Hepatic stellate cell (primary cell): ENCODE measurements at regions not wholly inside any gene's neighbourhood (a gene's known extent, or its start where the extent isn't known, plus 50 kb on each side); places are given as distances from the start of the nearest gene placed in this dataset.

ENCODE experiments used
- DNase-seq: peaks from one replicate; pipeline ENCODE4 v3.0.0; 2011; ENCODE audit warnings: low spot score

GRCh38 chr12:118760623-118761022 lies 220.7 kb upstream of the SRRM4 start:
- DNase-seq = no peak

GRCh38 chr12:118763234-118763633 lies 218.1 kb upstream of the SRRM4 start:
- DNase-seq = no peak

GRCh38 chr12:118773956-118774723 lies 207.2 kb upstream of the SRRM4 start:
- no peak for DNase-seq

- DNase-seq = no peak
These were observed 203.8 kb upstream of the SRRM4 start for GRCh38 chr12:118777504-118777903.

- no peak for DNase-seq
These were observed 203.3 kb upstream of the SRRM4 start for GRCh38 chr12:118778077-118778476.

- no peak for DNase-seq
These were observed 200.4 kb upstream of the SRRM4 start for GRCh38 chr12:118780939-118781338.

- DNase-seq = no peak
These were observed 199.6 kb upstream of the SRRM4 start for GRCh38 chr12:118781692-118782091.

- DNase-seq = no peak
These were observed 197.6 kb upstream of the SRRM4 start for GRCh38 chr12:118783703-118784102.

GRCh38 chr12:118790578-118790977 lies 190.8 kb upstream of the SRRM4 start:
- DNase-seq = no peak

- DNase-seq = no peak
These were observed 167.5 kb upstream of the SRRM4 start for GRCh38 chr12:118813778-118814357.

GRCh38 chr12:118816296-118816695 lies 165.0 kb upstream of the SRRM4 start:
- no peak for DNase-seq

- no peak for DNase-seq
These were observed 159.9 kb upstream of the SRRM4 start for GRCh38 chr12:118821386-118821925.

- DNase-seq = no peak
These were observed 158.8 kb upstream of the SRRM4 start for GRCh38 chr12:118822512-118822911.

GRCh38 chr12:118827047-118827446 lies 154.3 kb upstream of the SRRM4 start:
- DNase-seq = no peak

GRCh38 chr12:118827606-118828005 lies 153.7 kb upstream of the SRRM4 start:
- DNase-seq = no peak

GRCh38 chr12:118830296-118830695 lies 151.0 kb upstream of the SRRM4 start:
- no peak for DNase-seq

GRCh38 chr12:118835926-118836325 lies 145.4 kb upstream of the SRRM4 start:
- DNase-seq = no peak

GRCh38 chr12:118840399-118840798 lies 140.9 kb upstream of the SRRM4 start:
- DNase-seq = no peak

GRCh38 chr12:118840878-118841277 lies 140.5 kb upstream of the SRRM4 start:
- no peak for DNase-seq

GRCh38 chr12:118841588-118841987 lies 139.8 kb upstream of the SRRM4 start:
- no peak for DNase-seq

- no peak for DNase-seq
These were observed 138.5 kb upstream of the SRRM4 start for GRCh38 chr12:118842866-118843265.

- no peak for DNase-seq
These were observed 134.9 kb upstream of the SRRM4 start for GRCh38 chr12:118846416-118846815.

- no peak for DNase-seq
These were observed 131.0 kb upstream of the SRRM4 start for GRCh38 chr12:118850244-118850825.
